ENCODE measurements at regions not wholly inside any gene's neighbourhood (a gene's known extent, or its start where the extent isn't known, plus 50 kb on each side); places are given as distances from the start of the nearest gene placed in this dataset.

- no peaks in the 10 kb centered on the region for H3K27me3 ChIP-seq
- intact Hi-C loops (cut with DNase I) = no loop called here
- H3K9me3 ChIP-seq = no peaks in the 10 kb centered on the region
- no peaks in the 10 kb centered on the region for H3K4me1 ChIP-seq
- H3K36me3 ChIP-seq = no peaks in the 10 kb centered on the region
- no peak overlapping the region for H3K27ac ChIP-seq
- TF ChIP-seq EP300 (IDR thresholded peaks at IDR 0.05) (no peak), POLR2AphosphoS5 (IDR thresholded peaks at IDR 0.05) (no peak), CTCF (IDR thresholded peaks at IDR 0.05) (no peak), POLR2A (IDR thresholded peaks at IDR 0.05) (no peak)
- WGBS, 2 donors = 83 to 87% methylated on average over 2 of the region's 2 CpGs
- no peak overlapping the region for H3K4me3 ChIP-seq
- DNase-seq = no peak
Observed at GRCh38 chr6:100103931-100104330, 109.9 kb upstream of the MCHR2 start.

GRCh38 chr6:100103194-100103593 is 109.2 kb upstream of the MCHR2 start:
- Histone ChIP-seq H3K36me3 (no peaks in the 10 kb centered on the region), H3K27ac (no peak overlapping the region)
- TF ChIP-seq POLR2AphosphoS5 (IDR thresholded peaks at IDR 0.05) (no peak), EP300 (IDR thresholded peaks at IDR 0.05) (no peak), POLR2A (IDR thresholded peaks at IDR 0.05) (no peak), CTCF (IDR thresholded peaks at IDR 0.05) (no peak)

GRCh38 chr6:100101644-100102043 is 107.6 kb upstream of the MCHR2 start:
- H3K9me3 ChIP-seq = no peaks in the 10 kb centered on the region
- H3K4me1 ChIP-seq = no peaks in the 10 kb centered on the region
- H3K36me3 ChIP-seq = no peaks in the 10 kb centered on the region
- WGBS, 2 donors = 25 to 76% methylated on average over 3 of the region's 3 CpGs
- H3K27ac ChIP-seq = no peak overlapping the region
- H3K4me3 ChIP-seq = no peak overlapping the region
- no peaks in the 10 kb centered on the region for H3K27me3 ChIP-seq
- intact Hi-C loops (cut with DNase I) = no loop called here
- no peak for TF ChIP-seq POLR2A (IDR thresholded peaks at IDR 0.05)
- TF ChIP-seq CTCF (IDR thresholded peaks at IDR 0.05) = no peak
- no peak for TF ChIP-seq EP300 (IDR thresholded peaks at IDR 0.05)
- no peak for TF ChIP-seq POLR2AphosphoS5 (IDR thresholded peaks at IDR 0.05)
- DNase-seq = no peak

More at GRCh38 chr6:100103194-100103593, 109.2 kb upstream of the MCHR2 start:
- no peaks in the 10 kb centered on the region for H3K27me3 ChIP-seq
- H3K4me3 ChIP-seq = no peak overlapping the region
- 75 to 81% methylated on average over 3 of the region's 3 CpGs for WGBS, 2 donors
- no peaks in the 10 kb centered on the region for H3K9me3 ChIP-seq
- no peaks in the 10 kb centered on the region for H3K4me1 ChIP-seq
- no peak for DNase-seq
- intact Hi-C loops (cut with DNase I) = no loop called here

- intact Hi-C loops (cut with DNase I) = no loop called here
- TF ChIP-seq CTCF (IDR thresholded peaks at IDR 0.05) = no peak
- no peak for TF ChIP-seq POLR2AphosphoS5 (IDR thresholded peaks at IDR 0.05)
- TF ChIP-seq EP300 (IDR thresholded peaks at IDR 0.05) = no peak
- TF ChIP-seq POLR2A (IDR thresholded peaks at IDR 0.05) = no peak
Observed at GRCh38 chr6:100100776-100101175, 106.8 kb upstream of the MCHR2 start.

More at GRCh38 chr6:100100776-100101175, 106.8 kb upstream of the MCHR2 start:
- H3K4me3 ChIP-seq = no peak overlapping the region
- no peak overlapping the region for H3K27ac ChIP-seq
- no peak for DNase-seq
- no peaks in the 10 kb centered on the region for H3K27me3 ChIP-seq
- H3K36me3 ChIP-seq = no peaks in the 10 kb centered on the region
- H3K9me3 ChIP-seq = no peaks in the 10 kb centered on the region
- no peaks in the 10 kb centered on the region for H3K4me1 ChIP-seq
